ENCODE measurements at regions not wholly inside any gene's neighbourhood (a gene's known extent, or its start where the extent isn't known, plus 50 kb on each side); places are given as distances from the start of the nearest gene placed in this dataset.

DNA sequence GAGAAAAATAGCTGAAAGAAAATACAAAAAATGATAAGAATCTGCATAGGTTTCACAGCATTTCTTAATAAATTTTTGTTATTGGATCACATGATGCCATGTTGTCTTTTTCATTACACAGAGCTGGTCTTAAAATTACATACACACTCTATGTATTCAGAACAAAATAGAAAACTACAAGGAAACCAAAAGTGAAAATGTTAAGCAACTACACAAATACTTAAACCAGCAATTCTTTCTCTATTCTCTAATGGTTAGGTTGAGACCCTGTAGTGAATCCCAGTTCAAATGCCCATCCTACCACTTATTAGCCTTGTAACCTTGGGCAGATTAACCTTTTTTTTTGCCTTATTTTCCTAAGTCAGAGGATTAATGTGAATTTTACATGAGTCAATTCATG lies 2311.2 kb downstream of the PCDH7 start:
- Histone ChIP-seq H4K20me1 (replicated peaks in 1 of 2; ENCODE audit: control insufficient read depth in 1 of 2, insufficient read depth in 2 of 2, low read length in 2 of 2) (no peaks in the 10 kb centered on the region), H4K8ac (ENCODE audit: extremely low read depth, insufficient read depth, low read length) (no peak overlapping the region), H2BK120ac (replicated peaks; ENCODE audit: low read depth, low read length) (no peak overlapping the region), H3K79me2 (ENCODE audit: control insufficient read depth in 1 of 2, insufficient read depth in 2 of 2, low read length in 2 of 2) (no peaks in the 10 kb centered on the region), H3K4me1 (replicated peaks in 1 of 4; ENCODE audit: control insufficient read depth in 3 of 4, insufficient read depth in 4 of 4, low read length in 3 of 4) (peaks cover 0 to 3% (median 0%) of the 10 kb centered on the region in 4 experiments; a peak in 2 of 7 replicates), H3K14ac (ENCODE audit: insufficient read length) (no peak overlapping the region), H3K9me3 (ENCODE audit: insufficient read depth in 2 of 2, low read depth in 1 of 2, low read length in 1 of 2) (no peaks in the 10 kb centered on the region), H3K4me3 (ENCODE audit: extremely low read depth in 1 of 4, insufficient read depth in 2 of 4, low read depth in 3 of 4, low read length in 4 of 4) (no peak overlapping the region), H3K18ac (ENCODE audit: extremely low read depth, low read length) (no peak overlapping the region), H3K56ac (replicated peaks; ENCODE audit: insufficient read length, low read depth, low read length) (no peak overlapping the region), H3K27ac (ENCODE audit: low read depth, low read length) (no peak overlapping the region), H3K27me3 (replicated peaks in 1 of 4; ENCODE audit: control insufficient read depth in 3 of 4, extremely low read depth in 1 of 4, insufficient read depth in 3 of 4, low read length in 3 of 4) (peaks cover 0 to 1% (median 0%) of the 10 kb centered on the region in 4 experiments; a peak in 1 of 7 replicates), H3K79me1 (ENCODE audit: low read depth, low read length) (no peaks in the 10 kb centered on the region), H3K23ac (ENCODE audit: insufficient read length) (no peak overlapping the region), H3K9ac (replicated peaks in 1 of 4; ENCODE audit: extremely low read depth in 1 of 4, low read depth in 3 of 4, low read length in 3 of 4) (no peak overlapping the region), H2BK15ac (ENCODE audit: low read length) (no peak overlapping the region), H2BK20ac (ENCODE audit: low read length) (no peak overlapping the region), H2BK5ac (ENCODE audit: low read depth, low read length) (no peak overlapping the region), H3K36me3 (ENCODE audit: control insufficient read depth in 2 of 4, insufficient read depth in 4 of 4, low read length in 3 of 4) (no peaks in the 10 kb centered on the region; a peak in 1 of 8 replicates), H2AK5ac (ENCODE audit: low read depth, low read length) (no peak overlapping the region), H4K5ac (ENCODE audit: insufficient read length, low read depth, low read length) (no peak overlapping the region), H2AFZ (ENCODE audit: low read length) (no peak overlapping the region), H2BK12ac (ENCODE audit: low read depth, low read length) (no peak overlapping the region), H3K23me2 (ENCODE audit: low read depth, low read length) (no peaks in the 10 kb centered on the region), H4K91ac (replicated peaks; ENCODE audit: insufficient read length, low read length) (no peak overlapping the region), H3K4me2 (ENCODE audit: insufficient read depth in 1 of 2, low read depth in 2 of 2, low read length in 2 of 2) (no peak overlapping the region), H3K4ac (replicated peaks; ENCODE audit: insufficient read length, low read depth, low read length) (no peak overlapping the region)
- ChIA-PET POLR2A (ENCODE audit: partially characterized antibody) (no interaction called here), CTCF (ENCODE audit: partially characterized antibody) (no interaction called here)
- DNase-seq (ENCODE audit: low read depth in 1 of 2, low spot score in 2 of 2): no peak
- no peak for FAIRE-seq
- TF ChIP-seq, protein P1, sequence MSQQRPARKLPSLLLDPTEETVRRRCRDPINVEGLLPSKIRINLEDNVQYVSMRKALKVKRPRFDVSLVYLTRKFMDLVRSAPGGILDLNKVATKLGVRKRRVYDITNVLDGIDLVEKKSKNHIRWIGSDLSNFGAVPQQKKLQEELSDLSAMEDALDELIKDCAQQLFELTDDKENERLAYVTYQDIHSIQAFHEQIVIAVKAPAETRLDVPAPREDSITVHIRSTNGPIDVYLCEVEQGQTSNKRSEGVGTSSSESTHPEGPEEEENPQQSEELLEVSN (IDR thresholded peaks at IDR 0.05): no peak
